ENCODE measurements at regions not wholly inside any gene's neighbourhood (a gene's known extent, or its start where the extent isn't known, plus 50 kb on each side); places are given as distances from the start of the nearest gene placed in this dataset.
"Not testable (repeated sequence)": the region's sequence is repeated elsewhere in the genome, so short reads cannot be mapped to it uniquely, and the experiment has no call there.

- 78% methylated on average over 3 of the region's 3 CpGs for WGBS
- DNase-seq (no peak), ATAC-seq (no peak)
- Histone ChIP-seq H3K27ac (ENCODE audit: low read length) (no peak overlapping the region), H3K27me3 (ENCODE audit: control insufficient read depth, insufficient read depth) (no peaks in the 10 kb centered on the region), H3K9me3 (ENCODE audit: control insufficient read depth, low read length) (no peaks in the 10 kb centered on the region), H3K4me1 (ENCODE audit: control insufficient read depth, insufficient read depth, low read length) (no peaks in the 10 kb centered on the region), H3K4me3 (ENCODE audit: low read length) (no peak overlapping the region)
- intact Hi-C loops (cut with DNase I): no loop called here
Measured at GRCh38 chr2:147430408-147430807, 414.4 kb upstream of the ACVR2A start.

DNA sequence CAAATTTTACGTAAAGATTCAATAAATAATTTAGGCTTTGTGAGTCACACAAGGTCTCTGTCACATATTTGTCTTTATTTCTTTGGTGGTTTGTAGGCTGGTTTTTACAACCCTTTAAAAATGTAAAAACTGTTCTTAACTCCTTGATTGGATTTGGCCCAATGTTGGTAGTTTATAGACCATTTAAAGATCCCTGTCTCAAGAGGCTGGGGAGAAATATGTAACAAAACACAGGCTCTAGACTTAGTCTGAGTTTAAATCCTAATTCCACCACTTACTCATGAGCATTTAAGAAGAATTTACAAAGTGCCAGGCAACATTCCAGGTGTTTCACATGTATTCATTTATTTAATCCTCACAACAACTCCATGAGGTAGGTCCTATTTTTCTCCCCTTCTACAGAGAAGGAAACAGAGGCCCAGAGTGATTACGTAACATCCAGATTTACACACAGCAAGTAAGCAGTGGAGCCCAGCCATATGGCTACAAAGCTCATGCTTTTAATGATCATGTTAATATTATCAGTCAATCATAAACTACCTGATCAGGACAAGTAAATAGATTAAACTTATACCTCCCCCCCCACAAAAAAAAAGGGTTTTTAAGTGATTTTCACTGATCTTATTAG lies 416.6 kb upstream of the ACVR2A start:
- intact Hi-C loops (cut with DNase I): no loop called here
- Histone ChIP-seq H3K4me3 (ENCODE audit: low read length) (no peak overlapping the region), H3K9me3 (ENCODE audit: control insufficient read depth, low read length) (no peaks in the 10 kb centered on the region), H3K27me3 (ENCODE audit: control insufficient read depth, insufficient read depth) (no peaks in the 10 kb centered on the region), H3K4me1 (ENCODE audit: control insufficient read depth, insufficient read depth, low read length) (no peaks in the 10 kb centered on the region), H3K27ac (ENCODE audit: low read length) (no peak overlapping the region)
- WGBS: 97% methylated on average over 2 of the region's 2 CpGs
- no peak for DNase-seq
- no peak for ATAC-seq

DNA sequence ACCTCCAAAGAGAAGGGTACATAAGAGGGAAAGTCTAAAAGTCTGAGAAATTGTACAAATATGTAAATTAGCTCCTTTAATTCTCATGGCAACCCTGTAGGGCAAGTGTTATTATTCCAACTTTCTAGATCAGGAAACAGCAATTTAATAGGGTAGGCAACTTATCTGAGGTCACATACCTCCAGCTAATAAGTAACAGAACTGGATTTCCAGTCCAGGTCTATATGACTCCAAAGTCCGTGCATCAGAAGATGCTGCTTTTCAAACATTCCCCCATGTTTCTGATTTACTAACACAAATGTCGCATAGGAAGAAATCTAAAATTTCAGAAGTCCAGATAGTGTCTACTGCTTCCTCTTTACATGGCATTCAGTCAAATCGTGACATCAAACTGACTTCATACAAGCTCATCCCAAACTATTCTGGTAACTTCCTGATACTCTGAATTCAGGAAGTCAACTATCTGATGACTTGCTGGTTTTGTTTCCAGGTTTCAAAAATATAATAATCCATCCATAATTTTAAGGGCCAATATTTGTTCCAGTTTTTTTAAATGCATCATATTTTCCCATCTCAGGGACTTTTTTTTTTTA lies 419.3 kb upstream of the ACVR2A start:
- intact Hi-C loops (cut with DNase I): no loop called here
- Histone ChIP-seq H3K4me3 (ENCODE audit: low read length) (no peak overlapping the region), H3K27ac (ENCODE audit: low read length) (no peak overlapping the region), H3K9me3 (ENCODE audit: control insufficient read depth, low read length) (no peaks in the 10 kb centered on the region), H3K27me3 (ENCODE audit: control insufficient read depth, insufficient read depth) (no peaks in the 10 kb centered on the region), H3K4me1 (ENCODE audit: control insufficient read depth, insufficient read depth, low read length) (no peaks in the 10 kb centered on the region)
- 61% methylated on average over 3 of the region's 3 CpGs for WGBS
- ATAC-seq (no peak), DNase-seq (no peak)

GRCh38 chr2:147424766-147425165 lies 420.1 kb upstream of the ACVR2A start:
- intact Hi-C loops (cut with DNase I): no loop called here
- no peak for ATAC-seq

GRCh38 chr2:147420947-147421675 lies 423.7 kb upstream of the ACVR2A start:
- WGBS: 80% methylated on average over 1 of the region's 1 CpG
- intact Hi-C loops (cut with DNase I): no loop called here
- ATAC-seq: no peak
- Histone ChIP-seq H3K4me1 (ENCODE audit: control insufficient read depth, insufficient read depth, low read length) (no peaks in the 10 kb centered on the region), H3K9me3 (ENCODE audit: control insufficient read depth, low read length) (no peaks in the 10 kb centered on the region), H3K27me3 (ENCODE audit: control insufficient read depth, insufficient read depth) (no peaks in the 10 kb centered on the region), H3K27ac (ENCODE audit: low read length) (no peak overlapping the region), H3K4me3 (ENCODE audit: low read length) (no peak overlapping the region)
- no peak for DNase-seq

More at GRCh38 chr2:147424766-147425165, 420.1 kb upstream of the ACVR2A start:
- Histone ChIP-seq H3K27ac (ENCODE audit: low read length) (no peak overlapping the region), H3K4me1 (ENCODE audit: control insufficient read depth, insufficient read depth, low read length) (no peaks in the 10 kb centered on the region), H3K9me3 (ENCODE audit: control insufficient read depth, low read length) (no peaks in the 10 kb centered on the region), H3K4me3 (ENCODE audit: low read length) (no peak overlapping the region), H3K27me3 (ENCODE audit: control insufficient read depth, insufficient read depth) (no peaks in the 10 kb centered on the region)
- WGBS: 83% methylated on average over 1 of the region's 1 CpG
- no peak for DNase-seq

DNA sequence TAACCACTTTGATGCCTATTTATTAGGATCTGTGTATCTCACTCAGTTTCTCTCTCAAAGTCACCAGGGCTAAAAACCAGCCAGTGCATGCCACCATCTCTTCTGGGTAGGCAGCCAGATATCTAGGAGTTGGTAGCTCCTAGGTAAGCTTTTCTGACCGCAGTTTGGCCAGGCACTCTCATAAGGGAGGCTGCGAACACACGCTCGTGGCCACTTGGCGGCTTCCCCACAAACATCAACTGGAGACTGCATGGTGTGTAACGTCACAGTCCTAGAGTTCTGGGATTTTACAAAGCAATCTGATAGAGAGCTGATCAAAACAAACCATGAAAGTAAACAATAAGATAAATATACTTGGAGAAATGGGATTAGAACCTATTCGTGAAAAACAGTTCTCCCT lies 424.3 kb upstream of the ACVR2A start:
- Histone ChIP-seq H3K9me3 (ENCODE audit: control insufficient read depth, low read length) (no peaks in the 10 kb centered on the region), H3K4me3 (ENCODE audit: low read length) (no peak overlapping the region), H3K4me1 (ENCODE audit: control insufficient read depth, insufficient read depth, low read length) (no peaks in the 10 kb centered on the region), H3K27ac (ENCODE audit: low read length) (no peak overlapping the region), H3K27me3 (ENCODE audit: control insufficient read depth, insufficient read depth) (no peaks in the 10 kb centered on the region)
- ATAC-seq (no peak), DNase-seq (no peak)
- 75% methylated on average over 7 of the region's 7 CpGs for WGBS
- intact Hi-C loops (cut with DNase I): no loop called here

DNA sequence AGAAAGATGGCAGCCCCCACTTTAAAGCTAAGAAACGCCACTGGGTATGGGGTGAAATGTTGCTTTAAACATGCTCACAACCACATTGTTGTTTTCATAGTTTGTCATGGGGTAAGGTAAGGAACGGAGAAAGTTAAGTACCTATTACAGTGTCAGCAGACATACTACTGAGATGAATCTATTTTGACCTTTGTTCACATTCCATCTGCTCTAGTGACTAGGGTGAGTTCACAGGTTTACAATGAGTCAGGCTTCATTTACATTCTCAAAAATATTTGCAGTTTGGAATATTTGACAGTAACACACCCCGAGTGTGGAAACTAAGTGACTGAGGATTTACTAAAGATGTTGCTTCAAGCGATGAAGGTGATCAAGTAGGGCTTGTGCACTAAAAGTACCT lies 428.7 kb upstream of the ACVR2A start:
- no peak for DNase-seq
- no peaks in the 10 kb centered on the region for H3K27me3 ChIP-seq (ENCODE audit: control insufficient read depth, insufficient read depth)
- WGBS: 85% methylated on average over 4 of the region's 4 CpGs
- no peaks in the 10 kb centered on the region for H3K4me1 ChIP-seq (ENCODE audit: control insufficient read depth, insufficient read depth, low read length)
- H3K27ac ChIP-seq (ENCODE audit: low read length): no peak overlapping the region
- intact Hi-C loops (cut with DNase I): no loop called here
- no peak overlapping the region for H3K4me3 ChIP-seq (ENCODE audit: low read length)
- no peak for ATAC-seq
- H3K9me3 ChIP-seq (ENCODE audit: control insufficient read depth, low read length): no peaks in the 10 kb centered on the region

DNA sequence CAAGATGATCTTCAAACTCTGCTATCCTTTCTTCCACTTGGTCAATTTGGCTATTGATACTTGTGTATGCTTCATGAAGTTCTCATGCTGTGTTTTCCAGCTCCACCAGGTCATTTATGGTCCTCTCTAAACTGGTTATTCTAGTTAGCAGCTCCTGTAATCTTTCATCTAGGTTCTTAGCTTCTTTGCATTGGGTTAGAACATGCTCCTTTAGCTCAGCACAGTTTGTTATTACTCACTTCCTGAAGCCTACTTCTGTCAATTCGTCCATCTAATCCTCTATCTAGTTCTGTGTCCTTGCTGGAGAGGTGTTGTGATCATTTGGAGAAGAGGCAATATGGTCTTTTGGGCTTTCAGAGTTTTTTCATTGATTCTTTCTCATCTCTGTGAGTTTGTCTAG lies 430.2 kb upstream of the ACVR2A start:
- H3K27me3 ChIP-seq (ENCODE audit: control insufficient read depth, insufficient read depth); DNase-seq; ATAC-seq; H3K9me3 ChIP-seq (ENCODE audit: control insufficient read depth, low read length); H3K4me3 ChIP-seq (ENCODE audit: low read length); H3K4me1 ChIP-seq (ENCODE audit: control insufficient read depth, insufficient read depth, low read length); intact Hi-C loops (cut with DNase I); H3K27ac ChIP-seq (ENCODE audit: low read length): not testable (repeated sequence)
- WGBS: 51% methylated on average over 1 of the region's 1 CpG

GRCh38 chr2:147408357-147408756 lies 436.5 kb upstream of the ACVR2A start:
- Histone ChIP-seq H3K4me3 (ENCODE audit: low read length) (no peak overlapping the region), H3K4me1 (ENCODE audit: control insufficient read depth, insufficient read depth, low read length) (no peaks in the 10 kb centered on the region), H3K27me3 (ENCODE audit: control insufficient read depth, insufficient read depth) (no peaks in the 10 kb centered on the region), H3K27ac (ENCODE audit: low read length) (no peak overlapping the region), H3K9me3 (ENCODE audit: control insufficient read depth, low read length) (no peaks in the 10 kb centered on the region)
- no peak for ATAC-seq
- intact Hi-C loops (cut with DNase I): no loop called here
- WGBS: 69% methylated on average over 2 of the region's 2 CpGs
- DNase-seq: no peak

- no peak for ATAC-seq
- Histone ChIP-seq H3K27ac (ENCODE audit: low read length) (no peak overlapping the region), H3K27me3 (ENCODE audit: control insufficient read depth, insufficient read depth) (no peaks in the 10 kb centered on the region), H3K4me3 (ENCODE audit: low read length) (no peak overlapping the region), H3K4me1 (ENCODE audit: control insufficient read depth, insufficient read depth, low read length) (no peaks in the 10 kb centered on the region), H3K9me3 (ENCODE audit: control insufficient read depth, low read length) (no peaks in the 10 kb centered on the region)
- DNase-seq: no peak
- intact Hi-C loops (cut with DNase I): no loop called here
- 26% methylated on average over 1 of the region's 1 CpG for WGBS
Measured at GRCh38 chr2:147405651-147406050, 439.2 kb upstream of the ACVR2A start.

GRCh38 chr2:147398996-147399395 lies 445.8 kb upstream of the ACVR2A start:
- DNase-seq (no peak), ATAC-seq (no peak)
- Histone ChIP-seq H3K9me3 (ENCODE audit: control insufficient read depth, low read length) (no peaks in the 10 kb centered on the region), H3K4me3 (ENCODE audit: low read length) (no peak overlapping the region), H3K4me1 (ENCODE audit: control insufficient read depth, insufficient read depth, low read length) (no peaks in the 10 kb centered on the region), H3K27ac (ENCODE audit: low read length) (no peak overlapping the region), H3K27me3 (ENCODE audit: control insufficient read depth, insufficient read depth) (no peaks in the 10 kb centered on the region)
- intact Hi-C loops (cut with DNase I): no loop called here
- WGBS: 42% methylated on average over 2 of the region's 2 CpGs
